A204.1 (cell line): ENCODE measurements at regions not wholly inside any gene's neighbourhood (a gene's known extent, or its start where the extent isn't known, plus 50 kb on each side); places are given as distances from the start of the nearest gene placed in this dataset.
"Not testable (repeated sequence)": the region's sequence is repeated elsewhere in the genome, so short reads cannot be mapped to it uniquely, and the experiment has no call there.

Source experiments
- FAIRE-seq: peaks from 2 replicates; lab custom pipeline; 2012; peaks lifted over from hg19 to GRCh38; lab: Jason Lieb, UNC

GRCh38 chr7:115260381-115260780 is 338.5 kb downstream of the MDFIC start:
- no peak for FAIRE-seq

DNA sequence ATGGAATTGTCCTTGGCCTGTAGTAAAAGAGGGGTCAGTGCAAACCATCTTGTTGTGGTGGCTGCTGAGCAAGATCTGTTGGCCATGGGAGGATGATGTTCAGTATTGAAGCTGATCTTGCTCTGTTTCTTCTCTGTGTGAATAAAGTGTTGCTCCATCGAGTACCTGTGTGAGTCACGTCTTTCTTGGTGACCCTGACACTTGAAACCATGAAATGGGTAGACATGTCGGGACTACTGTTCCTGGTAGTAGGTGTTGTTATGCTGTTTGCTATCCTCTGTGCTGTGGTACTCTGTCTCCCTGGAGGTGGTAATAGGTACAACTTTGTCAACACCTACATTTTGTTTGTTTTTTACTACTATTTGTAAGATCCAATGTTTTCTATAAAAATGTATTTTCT is 330.6 kb downstream of the MDFIC start:
- no peak for FAIRE-seq

DNA sequence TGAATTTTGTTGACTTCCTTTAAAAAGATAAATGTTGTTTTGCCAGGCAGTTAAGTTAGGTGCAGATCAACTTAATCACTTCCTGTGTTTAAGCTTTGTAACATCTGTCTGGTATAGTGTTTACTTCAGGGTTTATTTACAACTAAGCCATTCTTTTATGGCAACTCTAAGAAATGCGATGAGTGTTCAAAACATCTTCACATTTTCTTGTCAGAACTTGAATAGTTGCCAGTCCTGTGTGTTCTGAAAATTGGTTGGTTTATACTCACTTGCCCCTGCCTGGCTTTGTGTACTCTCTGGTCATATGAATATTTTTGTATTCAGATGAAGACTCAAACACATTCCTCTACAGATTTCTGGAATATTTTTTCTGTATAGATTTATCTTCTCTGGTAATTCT is 327.2 kb downstream of the MDFIC start:
- no peak for FAIRE-seq

GRCh38 chr7:115241151-115241550 is 319.3 kb downstream of the MDFIC start:
- FAIRE-seq: no peak

- peak; percentile 84 for FAIRE-seq
These were observed 318.3 kb downstream of the MDFIC start for GRCh38 chr7:115240242-115240641.

DNA sequence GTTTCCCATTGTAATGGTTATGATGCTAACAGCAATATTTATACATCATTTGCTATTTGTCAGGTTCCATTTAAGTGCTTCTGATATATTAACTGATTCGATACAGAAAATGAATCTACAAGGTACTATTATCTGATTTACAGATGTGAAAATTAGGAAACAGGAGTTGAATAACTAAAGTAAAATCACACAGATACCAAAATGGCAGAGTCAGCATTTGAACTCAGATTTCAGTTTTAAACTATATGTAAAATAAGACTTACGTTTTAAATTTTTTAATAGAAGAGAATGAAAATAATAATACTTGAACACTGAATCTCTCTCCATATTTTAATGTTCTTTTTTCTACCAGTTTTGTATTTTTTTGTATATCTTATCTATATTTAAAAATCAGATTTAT is 313.2 kb downstream of the MDFIC start:
- peak; percentile 94 for FAIRE-seq

DNA sequence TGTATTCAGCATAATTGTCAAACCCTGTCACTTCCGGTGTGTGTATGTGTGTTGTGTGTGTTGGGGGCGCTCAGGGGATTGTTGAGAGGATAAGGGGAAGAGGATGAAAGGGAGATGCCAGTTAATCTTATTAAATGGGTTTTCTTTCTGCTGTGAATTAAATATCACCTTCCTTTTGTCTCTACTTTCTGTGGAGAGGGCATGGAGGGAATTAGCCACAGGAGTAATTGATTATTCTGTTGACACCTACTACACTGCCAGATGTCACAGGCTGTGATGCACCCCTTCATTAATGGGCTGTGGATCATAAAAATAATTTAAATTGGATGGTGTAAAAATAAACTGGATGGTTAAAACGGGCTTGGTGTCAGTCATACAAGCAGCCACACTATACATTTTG is 311.9 kb downstream of the MDFIC start:
- FAIRE-seq: no peak

- no peak for FAIRE-seq
These were observed 310.1 kb downstream of the MDFIC start for GRCh38 chr7:115232041-115232440.

- no peak for FAIRE-seq
These were observed 309.1 kb downstream of the MDFIC start for GRCh38 chr7:115230882-115231571.

- no peak for FAIRE-seq
These were observed 307.7 kb downstream of the MDFIC start for GRCh38 chr7:115229401-115230105.

- no peak for FAIRE-seq
These were observed 305.8 kb downstream of the MDFIC start for GRCh38 chr7:115227473-115228235.

DNA sequence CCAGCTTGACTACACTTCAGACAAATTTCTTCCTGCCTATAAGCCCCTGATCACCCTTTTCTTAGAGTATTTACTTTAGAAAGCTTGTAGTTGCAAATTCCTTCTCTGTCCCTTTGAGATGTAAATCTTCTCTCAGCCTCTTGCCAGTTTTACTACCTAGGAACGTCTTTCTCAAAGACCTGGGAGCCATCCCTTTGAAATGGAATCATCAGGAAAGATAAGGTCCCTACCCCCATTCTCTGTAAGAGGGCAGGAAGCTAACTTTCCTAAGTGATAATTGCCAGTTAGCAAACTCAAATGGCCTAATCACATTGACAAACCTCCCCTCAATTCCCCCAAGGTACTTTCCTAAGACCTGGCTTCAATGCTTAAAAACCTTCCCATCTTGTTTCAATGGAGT is 304.5 kb downstream of the MDFIC start:
- FAIRE-seq: no peak

DNA sequence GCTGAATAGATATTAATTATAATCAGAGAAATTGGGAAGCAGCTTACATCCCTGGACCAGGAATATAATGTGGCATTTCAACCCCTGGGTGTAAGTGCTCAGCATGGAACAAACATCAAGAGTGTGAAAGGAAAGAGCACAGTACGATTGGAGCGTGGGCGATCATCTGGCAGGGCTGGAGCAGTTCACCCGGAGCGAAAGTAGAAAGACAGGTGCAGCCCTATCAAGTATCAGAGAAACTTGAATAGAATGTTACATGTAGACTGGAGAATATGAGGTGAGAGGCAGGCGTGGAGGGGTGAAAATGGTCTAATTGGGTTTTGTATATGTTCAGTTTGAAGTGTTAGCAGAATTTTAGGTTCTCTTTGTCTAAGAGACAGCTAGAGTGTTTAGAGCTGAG is 303.0 kb downstream of the MDFIC start:
- no peak for FAIRE-seq

- no peak for FAIRE-seq
These were observed 302.1 kb downstream of the MDFIC start for GRCh38 chr7:115223959-115224358.

DNA sequence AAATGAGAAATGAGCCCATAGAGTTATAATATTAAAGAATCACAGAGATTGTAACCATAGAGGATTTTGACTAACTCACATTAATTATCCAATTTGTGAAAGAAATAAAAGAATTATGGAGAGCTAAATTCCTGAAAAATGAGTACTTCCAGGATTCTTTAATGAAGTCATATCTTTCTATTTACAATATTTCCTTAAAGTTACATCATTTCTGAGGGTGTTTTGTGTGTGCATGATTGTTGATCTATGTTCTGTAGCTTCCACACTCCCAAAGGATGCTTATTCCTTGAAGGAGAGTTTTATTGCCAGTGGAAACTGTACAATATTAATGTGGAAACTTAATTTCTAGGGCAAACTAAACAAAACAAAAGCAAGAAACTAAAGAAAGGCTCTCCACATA is 299.6 kb downstream of the MDFIC start:
- FAIRE-seq: no peak

GRCh38 chr7:115218076-115218475 is 296.2 kb downstream of the MDFIC start:
- FAIRE-seq: no peak

DNA sequence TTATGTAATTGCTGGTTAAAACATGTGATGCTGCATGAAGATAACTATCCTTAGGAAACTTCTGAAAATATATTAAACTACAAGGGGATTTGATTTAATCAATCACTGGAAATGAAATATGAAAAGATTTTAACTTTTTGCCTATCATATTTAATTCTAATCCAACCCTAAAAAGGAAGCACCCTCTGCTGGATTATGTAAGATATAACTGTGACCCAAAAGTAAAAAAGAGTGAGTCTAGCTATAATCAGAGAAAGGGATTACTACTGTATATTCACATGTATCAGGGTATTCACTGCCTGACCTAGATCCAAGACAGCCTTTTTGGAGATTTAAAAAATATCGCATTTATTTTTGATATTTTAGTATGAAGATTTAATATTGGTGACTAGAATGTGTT is 295.5 kb downstream of the MDFIC start:
- peak; percentile 98 for FAIRE-seq

DNA sequence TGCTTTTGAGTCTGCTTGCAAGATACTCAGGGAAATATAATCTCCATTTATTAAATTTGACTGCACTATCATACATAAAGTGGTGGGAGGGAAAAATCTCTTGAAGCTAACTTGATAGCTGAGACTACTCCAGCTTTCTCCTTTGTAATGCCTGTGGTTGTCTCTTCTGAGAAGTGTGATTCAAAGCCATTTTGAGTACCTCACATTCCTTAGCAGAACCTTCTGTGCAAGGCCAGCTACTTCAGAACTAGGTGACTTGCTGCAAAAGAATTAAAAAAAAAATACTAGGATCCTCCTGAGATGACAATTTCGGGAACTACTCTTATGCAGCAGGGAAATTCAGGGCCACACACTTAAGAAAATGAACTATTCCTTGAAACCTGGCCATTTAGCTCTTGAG is 294.8 kb downstream of the MDFIC start:
- FAIRE-seq: no peak

DNA sequence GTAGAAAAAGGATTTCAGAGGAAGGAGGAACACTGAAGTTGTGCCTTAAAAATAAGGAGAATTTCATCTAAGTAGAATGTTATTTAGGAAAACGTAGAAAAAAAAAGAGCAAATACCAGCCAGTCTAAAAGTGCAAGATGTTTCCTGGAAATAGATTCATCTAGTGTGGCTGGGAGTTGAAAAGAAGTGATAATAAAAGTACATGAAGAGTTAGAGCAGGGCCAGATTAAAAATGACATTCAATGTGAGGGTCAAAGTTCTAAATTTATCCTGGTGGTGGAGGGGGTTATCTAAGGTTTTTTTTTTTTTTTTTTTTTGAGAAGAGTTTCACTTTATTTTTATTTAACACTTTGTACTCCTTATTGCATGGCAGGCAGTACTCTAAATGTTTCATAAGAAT is 289.3 kb downstream of the MDFIC start:
- FAIRE-seq: peak; percentile 34

- FAIRE-seq: peak; percentile 93
These were observed 288.7 kb downstream of the MDFIC start for GRCh38 chr7:115210552-115210951.

DNA sequence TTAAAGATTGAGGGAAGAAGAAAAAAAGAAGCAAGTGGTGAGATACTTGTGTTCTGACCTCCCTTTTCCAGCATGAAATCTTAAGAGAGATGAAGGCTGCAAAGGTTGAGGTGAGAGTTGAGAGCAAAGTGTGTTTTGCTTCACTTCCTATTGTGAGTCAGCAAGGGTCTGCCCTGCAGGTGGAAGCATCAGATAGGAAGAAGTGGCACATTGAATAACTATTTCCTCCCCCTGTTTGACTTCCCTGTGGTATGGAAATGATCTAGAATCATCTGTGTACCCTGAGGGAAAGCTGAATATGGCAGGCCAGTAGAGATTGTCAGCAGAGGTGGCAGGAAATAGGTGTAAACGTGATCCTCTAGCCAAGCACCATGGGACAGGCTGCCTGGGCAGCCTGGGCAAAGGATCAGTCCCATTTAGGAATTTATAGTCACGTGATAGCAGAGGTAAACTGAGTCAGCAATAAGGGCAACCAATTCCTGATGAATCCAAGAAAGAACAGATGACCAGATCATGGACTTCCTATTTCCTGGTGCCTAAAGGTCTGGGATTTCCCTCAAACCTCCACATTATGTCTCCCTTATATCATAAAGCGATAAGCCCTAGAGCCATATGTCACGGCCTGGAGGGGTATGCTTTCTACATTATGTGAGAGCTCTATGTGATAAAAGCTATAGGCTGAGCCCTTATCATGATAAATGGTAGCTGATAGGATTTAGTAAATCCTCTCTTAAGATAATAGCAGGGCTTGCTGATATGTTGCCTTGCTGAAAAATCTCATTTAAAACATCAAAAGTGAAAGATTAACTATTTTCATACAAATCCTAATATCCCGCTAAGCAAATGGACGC is 287.0 kb downstream of the MDFIC start:
- FAIRE-seq: no peak

DNA sequence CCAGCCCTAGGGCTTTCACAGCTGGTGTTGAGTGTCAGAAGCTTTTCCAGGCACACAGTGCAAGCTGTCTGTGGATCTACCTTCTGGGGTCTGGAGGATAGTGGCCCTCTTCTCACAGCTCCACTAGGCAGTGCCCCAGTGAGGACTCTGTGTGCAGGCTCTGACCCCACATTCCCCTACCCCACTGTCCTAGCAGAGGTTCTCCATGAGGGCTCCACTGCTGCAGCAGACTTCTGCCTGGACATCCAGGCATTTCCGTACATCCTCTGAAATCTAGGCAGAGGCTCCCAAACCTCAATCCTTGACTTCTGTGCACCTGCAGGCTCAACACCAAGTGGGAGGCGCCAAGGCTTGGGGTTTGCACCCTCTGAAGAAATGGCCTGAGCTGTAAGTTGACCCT is 284.5 kb downstream of the MDFIC start:
- not testable (repeated sequence) for FAIRE-seq
